CD4-positive, alpha-beta T cell treated with Interleukin-1 beta for 1 hour (primary cell): ENCODE measurements at regions not wholly inside any gene's neighbourhood (a gene's known extent, or its start where the extent isn't known, plus 50 kb on each side); places are given as distances from the start of the nearest gene placed in this dataset.
A peak's percentile ranks its signal among the peaks of the same experiment; 100 is the strongest.

Experiments
- DNase-seq, 2 donors: peaks; one replicate each; pipeline ENCODE4 v3.0.0-alpha.2; 2020 to 2022

GRCh38 chr7:36802459-36803135 lies 78.3 kb upstream of the AOAH start:
- DNase-seq = no peak

GRCh38 chr7:36796850-36797536 lies 72.7 kb upstream of the AOAH start:
- DNase-seq = no peak

GRCh38 chr7:36795451-36796021 lies 71.2 kb upstream of the AOAH start:
- DNase-seq = no peak

GRCh38 chr7:36794689-36795088 lies 70.4 kb upstream of the AOAH start:
- no peak for DNase-seq

GRCh38 chr7:36792421-36792820 lies 68.1 kb upstream of the AOAH start:
- no peak for DNase-seq

- no peak for DNase-seq
Observed at GRCh38 chr7:36790311-36790787, 66.1 kb upstream of the AOAH start.

GRCh38 chr7:36788825-36789470 lies 64.7 kb upstream of the AOAH start:
- DNase-seq = no peak

- peak; percentile 20 to 59 for DNase-seq
Observed at GRCh38 chr7:36787933-36788378, 63.7 kb upstream of the AOAH start.

GRCh38 chr7:36784991-36785940 lies 61.0 kb upstream of the AOAH start:
- peak; percentile 80 to 88 for DNase-seq

- peak; percentile 42 to 58 for DNase-seq
Observed at GRCh38 chr7:36781011-36781738, 56.9 kb upstream of the AOAH start.

- no peak for DNase-seq
Observed at GRCh38 chr7:36777855-36778254, 53.6 kb upstream of the AOAH start.

GRCh38 chr7:36777062-36777461 lies 52.8 kb upstream of the AOAH start:
- DNase-seq = peak; percentile 65 to 66

- peak in 1 of 2 donors; percentile 17 for DNase-seq
Observed at GRCh38 chr7:36775676-36776075, 51.4 kb upstream of the AOAH start.

- DNase-seq = peak in 1 of 2 donors; percentile 32
Observed at GRCh38 chr7:36775061-36775620, 50.8 kb upstream of the AOAH start.
